Amygdala (tissue), 56 donors: ENCODE measurements at regions not wholly inside any gene's neighbourhood (a gene's known extent, or its start where the extent isn't known, plus 50 kb on each side); places are given as distances from the start of the nearest gene placed in this dataset.

Experiments used
- DNase-seq, 56 donors: peaks; one replicate each; lab custom pipeline; 2025; lab: John Stamatoyannopoulos, UW

- no peak for DNase-seq
These were observed 108.6 kb downstream of the ACER2 start for GRCh38 chr9:19517202-19517942.

GRCh38 chr9:19516348-19516747 is 107.5 kb downstream of the ACER2 start:
- DNase-seq = no peak

DNA sequence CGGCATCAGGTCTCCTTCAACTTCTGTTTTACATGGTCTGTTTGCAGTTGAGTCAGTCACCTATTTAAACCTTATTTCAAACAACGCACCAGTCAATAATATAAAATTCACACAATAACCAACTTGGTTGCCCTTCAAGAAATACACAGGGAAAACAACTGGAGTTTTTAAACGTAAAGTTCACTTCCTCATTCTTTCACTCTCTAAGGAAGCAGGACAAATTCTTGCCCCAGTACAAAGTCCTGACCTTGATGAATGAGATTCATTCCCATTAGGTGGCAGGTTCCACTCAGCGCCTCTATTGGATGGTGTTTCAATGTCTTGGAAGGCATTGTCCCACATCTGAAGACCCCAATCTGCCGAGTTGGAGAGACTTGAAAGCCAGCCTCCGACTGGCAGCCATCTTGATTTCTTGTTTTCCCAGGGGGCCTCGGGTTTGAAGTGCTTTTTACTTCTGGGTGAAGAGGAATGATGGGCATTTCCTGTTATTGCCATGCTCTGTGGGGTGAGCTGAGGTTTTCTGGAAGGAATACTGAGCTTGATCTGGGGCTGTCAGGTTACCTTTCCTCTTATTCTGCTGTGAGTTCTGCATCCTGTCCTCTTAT is 105.0 kb downstream of the ACER2 start:
- no peak for DNase-seq

- DNase-seq = no peak
These were observed 103.5 kb downstream of the ACER2 start for GRCh38 chr9:19512103-19512832.

DNA sequence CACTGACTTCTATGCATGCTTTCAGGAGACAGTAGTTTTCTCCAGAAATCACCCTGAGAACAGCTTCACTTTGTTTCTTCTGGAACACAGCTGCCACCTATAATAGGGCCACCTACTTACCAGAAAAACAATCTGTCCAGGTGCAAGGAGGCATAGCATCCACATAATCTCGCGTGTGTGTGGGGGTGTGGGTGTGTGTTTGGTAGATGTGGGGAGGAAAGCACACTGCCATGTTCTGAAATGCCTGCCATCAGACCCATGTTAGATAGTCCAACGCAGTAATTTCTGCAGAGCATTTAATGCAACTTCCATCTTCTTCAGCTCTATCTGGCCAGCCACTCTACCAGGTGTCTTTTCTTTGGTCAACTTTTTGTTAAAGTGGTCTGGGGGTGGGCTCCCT is 102.9 kb downstream of the ACER2 start:
- DNase-seq = no peak

DNA sequence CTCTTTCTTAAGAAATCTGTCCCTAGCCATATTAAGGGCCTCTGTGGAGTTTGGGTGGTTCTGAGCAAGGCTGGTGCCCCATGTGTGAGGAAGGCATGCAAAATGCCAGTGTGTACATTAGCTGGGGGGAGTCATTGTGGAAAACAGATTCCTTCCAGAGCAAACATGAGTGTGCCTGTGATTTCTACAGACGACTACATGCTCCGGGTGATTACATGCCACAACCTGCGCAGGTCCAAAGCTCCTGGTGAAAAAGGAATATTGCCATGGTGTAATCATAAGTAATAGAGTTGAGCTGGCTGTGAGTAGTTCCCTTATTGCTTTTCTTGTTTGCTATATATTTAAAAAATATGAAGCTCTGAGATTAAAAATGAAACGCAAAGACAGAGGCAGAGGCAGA is 102.1 kb downstream of the ACER2 start:
- DNase-seq = no peak
